NCI-H748 treated with DMSO at 0.1 percent for 48 hours (cell line): ENCODE measurements at regions not wholly inside any gene's neighbourhood (a gene's known extent, or its start where the extent isn't known, plus 50 kb on each side); places are given as distances from the start of the nearest gene placed in this dataset.
"Not testable (repeated sequence)": the region's sequence is repeated elsewhere in the genome, so short reads cannot be mapped to it uniquely, and the experiment has no call there.

Experiments
- DNase-seq: peaks from one replicate; lab custom pipeline; 2025; lab: John Stamatoyannopoulos, UW

DNA sequence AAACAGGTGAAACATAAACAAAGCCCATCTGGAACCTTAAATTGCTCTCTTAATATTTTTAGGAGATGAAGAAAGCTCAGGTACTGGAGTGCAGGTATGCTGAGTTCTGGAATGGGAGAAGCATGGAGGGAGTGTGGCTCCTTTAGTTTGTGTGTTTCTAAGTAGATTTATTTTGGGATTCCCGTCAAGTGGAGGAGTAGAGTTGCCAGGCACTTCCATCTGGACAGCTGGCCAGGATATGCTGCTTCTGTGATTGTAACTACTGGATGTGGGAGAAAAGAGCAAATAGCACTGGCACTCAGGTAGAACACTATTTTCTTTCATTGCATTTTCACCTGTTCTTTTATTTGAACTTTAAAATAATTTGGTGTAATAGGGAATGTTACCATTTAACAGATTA is 182.3 kb upstream of the MAST4 start:
- no peak for DNase-seq

DNA sequence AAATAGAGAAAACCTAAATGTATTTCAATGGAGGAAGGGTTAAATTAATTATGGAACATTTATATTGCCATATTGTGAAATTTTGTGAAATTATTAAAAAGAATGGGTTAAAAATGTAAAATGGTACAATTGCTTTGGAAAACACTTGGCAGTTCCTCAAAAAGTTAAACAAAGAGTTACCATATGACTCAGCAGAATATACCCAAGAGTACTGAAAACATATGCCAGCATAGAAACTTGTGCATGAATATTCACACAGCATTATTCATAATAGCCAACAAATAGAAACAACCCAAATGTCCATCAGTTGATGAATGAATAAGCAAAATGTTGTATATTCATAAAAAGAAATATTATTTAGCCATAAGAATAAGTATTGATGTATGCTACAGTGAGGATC is 181.0 kb upstream of the MAST4 start:
- no peak for DNase-seq

GRCh38 chr5:66416698-66417097 is 179.5 kb upstream of the MAST4 start:
- DNase-seq: no peak

DNA sequence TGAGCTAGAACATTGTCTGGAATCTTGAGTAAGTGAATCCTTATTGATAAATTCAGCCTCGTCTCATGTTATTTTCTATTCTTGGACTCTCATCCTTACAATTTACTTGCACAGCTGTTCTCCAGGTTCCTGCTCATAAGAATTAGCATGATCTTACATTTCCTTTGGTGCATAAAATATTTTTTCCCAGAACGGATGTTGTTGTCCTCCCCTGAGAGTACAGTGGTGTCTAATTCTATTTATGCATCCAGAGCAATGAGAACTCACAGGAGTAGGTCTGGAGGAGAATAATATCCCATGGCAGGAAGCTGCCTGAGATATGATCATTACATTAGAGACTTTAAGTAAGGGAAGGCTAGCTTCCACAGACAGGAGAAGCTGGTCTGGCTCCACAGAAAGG is 178.4 kb upstream of the MAST4 start:
- DNase-seq: no peak

DNA sequence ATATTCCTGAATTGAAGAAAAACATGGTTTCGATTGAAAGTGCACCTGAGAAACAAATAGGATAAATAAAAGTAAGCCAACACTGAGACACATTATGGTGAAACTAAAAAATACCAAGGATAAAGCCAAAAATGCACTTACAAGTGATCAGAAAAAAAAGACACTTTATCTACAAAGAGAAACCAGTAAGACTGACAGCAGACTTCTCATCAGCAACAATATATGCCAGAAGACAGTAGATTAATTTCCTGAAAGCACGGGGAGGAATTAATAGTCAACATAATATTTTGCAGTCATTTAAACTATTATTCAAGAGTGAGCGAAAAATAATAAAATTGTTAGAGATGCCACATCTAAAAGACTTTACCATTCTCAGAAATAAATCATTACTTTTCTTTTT is 172.7 kb upstream of the MAST4 start:
- DNase-seq: no peak

GRCh38 chr5:66425842-66426241 is 170.4 kb upstream of the MAST4 start:
- no peak for DNase-seq

GRCh38 chr5:66426259-66427138 is 169.7 kb upstream of the MAST4 start:
- peak; percentile 37 for DNase-seq

- DNase-seq: no peak
These were observed 169.1 kb upstream of the MAST4 start for GRCh38 chr5:66427139-66427442.

- DNase-seq: no peak
These were observed 159.5 kb upstream of the MAST4 start for GRCh38 chr5:66436721-66437120.

DNA sequence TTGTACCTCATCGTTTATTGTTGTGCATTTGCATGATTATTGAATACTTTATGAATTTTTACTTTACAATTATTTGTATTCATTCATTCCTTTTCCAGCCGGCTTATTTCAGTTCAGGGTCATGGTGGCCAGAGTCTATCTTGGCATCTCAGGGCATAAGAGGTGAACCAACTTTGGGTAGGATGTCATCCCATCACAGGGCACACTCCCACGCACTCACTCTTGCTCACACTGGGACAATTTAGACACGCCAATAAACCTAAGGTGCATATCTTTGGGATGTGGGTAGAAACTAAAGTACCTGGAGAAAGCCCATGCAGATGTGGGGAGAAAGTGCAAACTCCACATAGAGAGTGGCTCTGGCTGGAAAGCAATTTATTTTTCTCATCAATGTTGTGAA is 158.1 kb upstream of the MAST4 start:
- DNase-seq: no peak

GRCh38 chr5:66438696-66439095 is 157.5 kb upstream of the MAST4 start:
- DNase-seq: no peak

GRCh38 chr5:66440202-66440680 is 156.0 kb upstream of the MAST4 start:
- DNase-seq: no peak

GRCh38 chr5:66441351-66441750 is 154.8 kb upstream of the MAST4 start:
- no peak for DNase-seq

DNA sequence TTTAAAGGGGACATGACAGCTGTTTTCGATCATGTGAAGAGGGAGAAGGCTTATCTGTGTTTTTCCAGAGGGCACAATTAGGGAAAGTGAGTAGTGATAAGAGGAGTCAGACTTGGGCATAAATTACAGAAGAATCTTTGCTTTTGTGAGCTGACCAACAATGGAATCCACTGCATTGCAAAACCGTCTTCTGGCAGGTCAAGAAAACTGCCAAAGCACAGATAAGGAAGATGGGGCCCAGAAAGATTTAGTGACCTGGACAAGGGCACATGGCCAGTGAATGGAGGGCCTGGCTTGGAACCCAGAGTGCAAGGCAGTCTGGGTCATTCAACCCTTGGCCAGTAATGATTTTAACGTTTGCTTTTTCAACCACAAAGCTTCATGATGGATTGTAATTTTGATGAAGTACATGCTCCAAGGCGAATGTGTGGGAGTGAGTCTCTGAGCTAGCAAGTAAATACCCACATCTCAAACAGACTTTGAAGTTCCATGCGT is 153.2 kb upstream of the MAST4 start:
- DNase-seq: no peak

GRCh38 chr5:66443462-66444130 is 152.6 kb upstream of the MAST4 start:
- DNase-seq: no peak

- not testable (repeated sequence) for DNase-seq
These were observed 148.1 kb upstream of the MAST4 start for GRCh38 chr5:66448070-66448469.

GRCh38 chr5:66450237-66450636 is 146.0 kb upstream of the MAST4 start:
- DNase-seq: no peak

DNA sequence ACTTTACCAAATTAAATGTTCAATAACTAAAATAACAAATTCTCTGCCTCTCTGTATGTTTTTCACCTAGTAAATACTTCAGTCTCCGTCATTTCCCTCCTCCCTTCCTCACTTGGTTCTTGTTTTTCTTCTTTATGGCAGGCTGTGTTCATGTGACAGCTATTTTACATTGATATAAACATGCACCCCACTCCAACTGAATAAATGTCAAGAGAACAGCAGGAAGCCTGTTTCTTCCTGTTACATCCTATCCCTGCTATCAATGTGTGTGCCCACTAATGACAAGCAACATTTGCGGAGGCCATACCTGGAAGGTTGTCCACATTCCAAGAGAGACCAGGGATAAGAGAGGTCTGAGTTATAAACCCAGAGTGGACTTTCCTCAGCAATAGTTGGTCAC is 145.2 kb upstream of the MAST4 start:
- no peak for DNase-seq

- DNase-seq: no peak
These were observed 144.1 kb upstream of the MAST4 start for GRCh38 chr5:66452109-66452508.

DNA sequence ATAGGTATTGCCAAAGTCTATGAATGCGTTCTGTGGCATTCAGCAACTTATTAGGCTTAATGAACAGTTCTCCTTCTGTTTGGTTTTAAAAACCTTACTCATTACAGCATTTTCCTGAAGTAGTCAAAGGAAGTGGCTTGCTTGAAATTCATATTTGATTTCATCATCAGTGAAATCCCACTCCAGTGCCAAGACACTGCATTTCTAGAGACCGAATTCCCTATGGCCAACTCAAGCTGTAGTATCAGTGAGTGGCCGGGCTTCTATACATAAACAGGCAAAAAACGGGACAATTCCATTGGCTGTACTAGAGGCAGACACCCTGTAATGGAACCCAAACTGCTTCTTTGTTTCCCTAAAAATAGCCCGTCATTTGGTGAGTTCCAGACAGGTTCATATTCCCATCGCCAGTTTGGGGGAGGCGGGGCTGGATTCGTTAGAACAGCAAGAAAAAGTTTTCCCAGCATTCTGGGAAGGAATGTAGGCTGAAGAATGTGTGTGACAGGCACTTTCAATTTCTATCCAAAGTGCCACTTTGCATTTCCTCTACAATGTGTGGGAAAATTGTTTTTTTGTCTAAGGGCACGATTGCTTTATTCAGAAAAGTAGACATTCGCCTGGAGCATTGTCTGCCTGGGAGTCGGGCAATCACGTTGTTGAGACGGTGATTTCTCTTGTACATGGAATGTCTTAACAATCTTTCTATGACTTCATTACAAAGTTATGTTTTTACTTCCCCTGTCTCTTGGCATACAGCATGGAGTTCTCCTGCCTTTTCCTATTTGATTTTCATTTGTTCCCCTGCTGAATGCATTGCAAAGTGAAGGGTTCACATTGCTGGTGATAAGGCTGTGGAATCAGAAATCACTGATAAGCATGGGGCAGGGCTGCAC is 141.8 kb upstream of the MAST4 start:
- DNase-seq: no peak

DNA sequence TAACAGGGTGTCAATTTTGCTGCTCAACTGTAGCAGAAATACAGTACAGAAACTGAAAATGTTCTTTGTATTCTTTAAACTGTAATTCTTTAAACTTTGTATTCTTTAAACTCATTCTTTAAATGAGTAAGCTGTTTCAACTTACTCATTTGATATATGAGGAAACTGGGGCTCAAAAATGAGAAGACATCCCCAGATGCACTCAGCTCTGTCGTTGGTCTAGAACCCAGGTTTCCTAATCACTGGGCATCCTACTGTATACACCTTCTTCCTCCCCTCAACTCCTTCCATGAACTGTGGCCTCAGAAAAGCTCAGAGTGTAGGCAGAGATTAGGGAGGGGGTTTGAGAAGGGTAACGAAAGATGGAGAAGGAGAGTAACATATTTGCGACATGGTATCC is 136.5 kb upstream of the MAST4 start:
- DNase-seq: no peak

GRCh38 chr5:66467564-66467963 is 128.6 kb upstream of the MAST4 start:
- no peak for DNase-seq
